GM23248 (cell line): ENCODE measurements at regions not wholly inside any gene's neighbourhood (a gene's known extent, or its start where the extent isn't known, plus 50 kb on each side); places are given as distances from the start of the nearest gene placed in this dataset.

ENCODE experiments used
- DNase-seq: peaks from one replicate; pipeline ENCODE4 v3.0.0-alpha.2; 2015
- H2AFZ ChIP-seq: fragments of 200-600 bp; sonication (generic); 2 replicates; pipeline ENCODE4 v1.6.1; 2016; ENCODE audit warnings: antibody characterized with exemption
- H3F3A ChIP-seq: fragments of 200-600 bp; sonication (generic); 2 replicates; pipeline ENCODE4 v1.6.1; 2016; ENCODE audit warnings: mild to moderate bottlenecking, antibody characterized with exemption, mixed run types; ENCODE audit not compliant: insufficient read depth
- H3K27ac ChIP-seq: fragments of 200-600 bp; sonication (generic); 2 replicates; pipeline ENCODE4 v1.5.1; 2016; ENCODE audit warnings: mild to moderate bottlenecking
- H3K27me3 ChIP-seq: fragments of 200-600 bp; sonication (generic); replicated peaks from 2 replicates; pipeline ENCODE4 v1.6.1; 2016; ENCODE audit warnings: mild to moderate bottlenecking; ENCODE audit not compliant: insufficient read depth
- H3K36me3 ChIP-seq: fragments of 200-600 bp; sonication (generic); 2 replicates; pipeline ENCODE4 v1.6.1; 2016; ENCODE audit warnings: low read depth, mild to moderate bottlenecking
- H3K4me1 ChIP-seq: fragments of 200-600 bp; sonication (generic); 2 replicates; pipeline ENCODE4 v1.6.1; 2016; ENCODE audit warnings: mild to moderate bottlenecking; ENCODE audit not compliant: insufficient read depth
- H3K4me2 ChIP-seq: fragments of 200-600 bp; sonication (generic); one replicate; pipeline ENCODE4 v1.6.1; 2016; ENCODE audit warnings: mild to moderate bottlenecking; ENCODE audit not compliant: unreplicated experiment
- H3K4me3 ChIP-seq: fragments of 200-600 bp; sonication (generic); 2 replicates; pipeline ENCODE4 v1.5.1; 2016; ENCODE audit warnings: mild to moderate bottlenecking
- H3K79me2 ChIP-seq: fragments of 200-600 bp; sonication (generic); 2 replicates; pipeline ENCODE4 v1.6.1; 2016; ENCODE audit warnings: mild to moderate bottlenecking; ENCODE audit not compliant: insufficient read depth
- H3K9ac ChIP-seq: fragments of 200-600 bp; sonication (generic); 2 replicates; pipeline ENCODE4 v1.6.1; 2016; ENCODE audit warnings: mild to moderate bottlenecking
- H3K9me2 ChIP-seq: fragments of 200-600 bp; sonication (generic); 2 replicates; pipeline ENCODE4 v1.6.1; 2016; ENCODE audit warnings: mixed run types, mild to moderate bottlenecking, moderate library complexity; ENCODE audit not compliant: insufficient read depth
- H3K9me3 ChIP-seq: fragments of 200-600 bp; sonication (generic); one replicate; pipeline ENCODE4 v1.6.1; 2017; ENCODE audit warnings: low read depth
- H4K20me1 ChIP-seq: fragments of 200-600 bp; sonication (generic); 2 replicates; pipeline ENCODE4 v1.6.0; 2016; ENCODE audit not compliant: insufficient read depth
- EZH2 ChIP-seq: fragments of 200-600 bp; sonication (generic); IDR thresholded peaks from 2 replicates; pipeline ENCODE4 v1.6.1; 2018; ENCODE audit warnings: antibody characterized with exemption, mild to moderate bottlenecking; ENCODE audit not compliant: insufficient read depth, poor library complexity, severe bottlenecking
- EZH2phosphoT487 ChIP-seq: fragments of 200-600 bp; sonication (generic); IDR thresholded peaks from 2 replicates; pipeline ENCODE4 v1.6.1; 2018; ENCODE audit warnings: antibody characterized with exemption, moderate library complexity, mild to moderate bottlenecking, low read depth; ENCODE audit not compliant: insufficient read depth
- WGBS, 2 experiments: methylation state at CpG; one replicate each; pipeline ENCODE4 v1.1.6; 2015 to 2017; ENCODE audit warnings: low lambda C conversion rate in 2 of 2, low coverage in 1 of 2; ENCODE audit errors: missing lambda C conversion rate in 2 of 2; 5-methylcytosine and 5-hydroxymethylcytosine counted together
- in situ Hi-C: fragments of 300-500 bp; cut with MboI; formaldehyde crosslinking; loops from 2 replicates; pipeline ENCODE4 v1.15.0; 2020

DNA sequence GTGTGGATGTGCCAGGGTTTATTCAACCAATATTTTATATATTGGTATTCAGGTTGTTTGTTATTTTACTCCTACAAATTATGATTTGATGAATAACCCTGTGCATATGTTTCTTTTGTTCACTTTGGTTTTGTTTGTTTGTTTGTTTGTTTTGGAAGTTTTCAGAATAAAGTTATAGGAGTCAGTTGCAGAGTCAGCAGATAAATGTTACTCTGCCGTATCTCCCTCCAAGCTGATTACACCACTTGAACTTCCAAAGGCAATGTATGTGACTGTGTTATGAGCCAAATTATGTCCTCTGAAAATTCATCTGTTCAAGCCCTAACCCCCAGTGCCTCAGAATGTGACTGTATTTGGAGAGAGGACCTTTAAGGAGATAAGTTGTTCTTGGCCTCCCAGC, 497.5 kb downstream of the TNS1 start:
- in situ Hi-C loops = no loop called here
- H2AFZ ChIP-seq = no peak overlapping the region
- no peak overlapping the region for H3K4me3 ChIP-seq
- H3K9ac ChIP-seq = no peak overlapping the region
- DNase-seq = no peak
- no peaks in the 10 kb centered on the region for H3F3A ChIP-seq
- H3K9me2 ChIP-seq = no peaks in the 10 kb centered on the region; the same call in 1 of the 2 replicates
- H3K27ac ChIP-seq = no peak overlapping the region
- no peak overlapping the region for H3K4me2 ChIP-seq
- 96 to 100% methylated on average over 1 of the region's 1 CpG for WGBS, 2 experiments
- H3K36me3 ChIP-seq = no peaks in the 10 kb centered on the region
- no peaks in the 10 kb centered on the region for H3K9me3 ChIP-seq
- peaks cover 6% of the 10 kb centered on the region for H3K4me1 ChIP-seq
- TF ChIP-seq EZH2 = no peak
- TF ChIP-seq EZH2phosphoT487 = no peak
- H3K27me3 ChIP-seq = no peaks in the 10 kb centered on the region
- H4K20me1 ChIP-seq = no peaks in the 10 kb centered on the region
- no peaks in the 10 kb centered on the region for H3K79me2 ChIP-seq

DNA sequence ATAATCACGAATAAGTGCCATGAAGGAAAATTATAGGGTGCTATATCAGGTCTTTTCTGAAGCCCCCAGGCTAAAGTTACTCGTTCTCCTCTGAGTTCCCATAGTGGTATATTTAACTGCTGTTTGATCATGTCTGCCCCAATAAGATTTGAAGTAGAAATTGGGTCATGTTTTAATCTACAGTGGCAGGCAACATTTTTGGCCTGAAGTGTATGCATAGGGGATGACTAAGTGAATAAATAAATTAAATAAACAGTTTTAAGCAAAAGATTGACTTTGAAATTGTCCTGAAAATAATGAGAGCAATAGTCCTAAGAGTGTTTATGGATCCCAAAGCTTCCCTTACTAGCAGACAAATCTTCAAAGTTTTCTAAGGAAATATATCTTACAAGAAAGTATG, 500.9 kb downstream of the TNS1 start:
- H3K36me3 ChIP-seq = no peaks in the 10 kb centered on the region
- no peaks in the 10 kb centered on the region for H3K79me2 ChIP-seq
- TF ChIP-seq EZH2 (no peak), EZH2phosphoT487 (no peak)
- no peaks in the 10 kb centered on the region for H3K27me3 ChIP-seq
- 82 to 85% methylated on average over 2 of the region's 2 CpGs for WGBS, 2 experiments
- H3F3A ChIP-seq = no peaks in the 10 kb centered on the region
- no peak overlapping the region for H3K4me2 ChIP-seq
- no peaks in the 10 kb centered on the region for H3K9me3 ChIP-seq
- in situ Hi-C loops = no loop called here
- H3K9ac ChIP-seq = no peak overlapping the region
- no peak overlapping the region for H3K4me3 ChIP-seq
- H3K9me2 ChIP-seq = no peaks in the 10 kb centered on the region; the same call in 1 of the 2 replicates
- H3K4me1 ChIP-seq = no peaks in the 10 kb centered on the region
- no peak overlapping the region for H3K27ac ChIP-seq
- no peak overlapping the region for H2AFZ ChIP-seq
- H4K20me1 ChIP-seq = no peaks in the 10 kb centered on the region
- DNase-seq = no peak

DNA sequence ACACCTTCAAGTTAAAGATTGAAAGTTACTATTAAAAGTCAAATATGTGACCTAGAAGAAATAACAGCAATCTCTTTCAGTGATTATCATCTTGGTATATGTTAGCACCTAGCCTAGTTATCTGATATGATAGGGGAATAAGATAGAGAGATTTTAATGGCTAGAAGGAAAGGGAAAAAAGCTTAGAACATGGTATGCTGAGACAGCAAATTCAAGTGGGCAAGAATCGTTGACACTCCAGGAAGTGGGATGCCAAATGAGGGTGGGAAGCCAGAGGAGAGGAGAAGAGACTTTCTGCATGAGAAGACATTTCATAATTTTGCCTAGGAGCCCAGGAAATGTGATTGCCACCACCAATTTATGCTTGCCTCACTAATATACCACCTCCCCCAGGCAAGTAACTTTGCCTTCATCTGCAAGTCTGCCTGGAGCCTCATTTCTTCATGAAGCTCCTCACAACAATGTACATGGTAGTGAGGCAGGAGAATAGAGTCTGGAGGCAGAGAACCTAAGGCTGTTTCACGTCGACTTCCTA, 504.9 kb downstream of the TNS1 start:
- Histone ChIP-seq H3F3A (no peaks in the 10 kb centered on the region), H3K27me3 (no peaks in the 10 kb centered on the region), H3K9ac (no peak overlapping the region), H3K27ac (no peak overlapping the region), H2AFZ (no peak overlapping the region), H3K4me2 (no peak overlapping the region), H3K79me2 (no peaks in the 10 kb centered on the region), H3K36me3 (no peaks in the 10 kb centered on the region), H3K9me2 (no peaks in the 10 kb centered on the region; the same call in 1 of the 2 replicates), H4K20me1 (no peaks in the 10 kb centered on the region), H3K4me3 (no peak overlapping the region), H3K9me3 (no peaks in the 10 kb centered on the region), H3K4me1 (no peaks in the 10 kb centered on the region)
- DNase-seq = no peak
- in situ Hi-C loops = no loop called here
- 55 to 68% methylated on average over 3 of the region's 3 CpGs for WGBS, 2 experiments
- TF ChIP-seq EZH2 (no peak), EZH2phosphoT487 (no peak)

DNA sequence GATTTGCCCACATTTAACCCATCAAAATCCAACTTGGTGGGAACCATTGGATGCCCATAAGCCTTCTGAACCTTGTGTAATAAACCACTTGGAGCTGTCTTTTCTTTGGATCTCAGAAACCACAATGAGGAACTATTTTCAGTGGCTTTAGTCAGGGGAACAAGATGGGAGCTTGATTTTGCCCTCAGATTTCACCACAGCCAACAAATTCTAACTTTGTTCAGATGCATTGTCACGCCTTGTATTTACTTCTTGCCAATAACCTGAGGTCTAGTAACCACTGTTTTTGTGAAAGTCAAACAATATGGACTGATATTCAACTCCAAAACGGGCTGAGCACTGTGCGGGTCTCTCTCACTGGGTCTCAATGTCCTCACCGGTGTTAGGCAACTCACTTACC, 508.2 kb downstream of the TNS1 start:
- no peak for DNase-seq

DNA sequence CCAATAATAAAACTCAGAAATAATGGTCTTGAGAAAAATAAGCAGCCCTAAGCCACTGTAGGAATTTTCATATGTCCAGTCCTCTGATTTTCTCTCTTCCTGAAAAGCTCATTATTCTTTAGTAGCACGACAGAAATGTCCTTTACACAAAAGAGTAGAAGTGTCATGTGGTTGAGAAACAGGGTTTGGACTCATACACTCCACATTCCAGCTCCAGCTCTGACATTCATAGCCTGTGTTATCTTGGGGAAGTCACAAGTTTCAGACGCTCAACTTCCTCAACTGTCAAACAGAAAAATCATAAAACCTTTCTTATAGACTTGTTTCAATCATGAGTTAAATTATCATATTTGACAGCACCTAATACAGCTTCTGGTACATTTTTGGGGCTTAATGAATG, 511.5 kb downstream of the TNS1 start:
- Histone ChIP-seq H3K79me2 (no peaks in the 10 kb centered on the region), H3K27me3 (no peaks in the 10 kb centered on the region), H3F3A (no peaks in the 10 kb centered on the region), H3K4me1 (peaks cover 10% of the 10 kb centered on the region; the same call in 1 of the 2 replicates), H2AFZ (no peak overlapping the region), H3K4me2 (no peak overlapping the region), H3K4me3 (no peak overlapping the region), H3K36me3 (no peaks in the 10 kb centered on the region), H3K27ac (no peak overlapping the region), H3K9me2 (no peaks in the 10 kb centered on the region), H3K9me3 (no peaks in the 10 kb centered on the region), H4K20me1 (no peaks in the 10 kb centered on the region), H3K9ac (no peak overlapping the region)
- DNase-seq = no peak
- in situ Hi-C loops = no loop called here
- WGBS, 2 experiments = 57 to 67% methylated on average over 2 of the region's 2 CpGs
- TF ChIP-seq EZH2phosphoT487 (no peak), EZH2 (no peak)

More for the DNA sequence above, 508.2 kb downstream of the TNS1 start:
- peaks cover under 1% of the 10 kb centered on the region; the same call in 1 of the 2 replicates for H3K4me1 ChIP-seq
- H3K27ac ChIP-seq = no peak overlapping the region
- no peaks in the 10 kb centered on the region for H3F3A ChIP-seq
- no peak for TF ChIP-seq EZH2
- TF ChIP-seq EZH2phosphoT487 = no peak
- H3K79me2 ChIP-seq = no peaks in the 10 kb centered on the region
- H3K4me2 ChIP-seq = no peak overlapping the region
- H3K36me3 ChIP-seq = no peaks in the 10 kb centered on the region
- no peaks in the 10 kb centered on the region for H3K9me2 ChIP-seq
- no peaks in the 10 kb centered on the region for H4K20me1 ChIP-seq
- no peaks in the 10 kb centered on the region for H3K9me3 ChIP-seq
- no peak overlapping the region for H3K9ac ChIP-seq
- in situ Hi-C loops = no loop called here
- 86 to 90% methylated on average over 4 of the region's 4 CpGs for WGBS, 2 experiments
- H2AFZ ChIP-seq = no peak overlapping the region
- no peaks in the 10 kb centered on the region for H3K27me3 ChIP-seq
- no peak overlapping the region for H3K4me3 ChIP-seq
